HepG2 (cell line): ENCODE measurements at regions not wholly inside any gene's neighbourhood (a gene's known extent, or its start where the extent isn't known, plus 50 kb on each side); places are given as distances from the start of the nearest gene placed in this dataset.

ENCODE experiments used
- ATAC-seq: fragments of 200-7000 bp; cut with Tn5 transposase; 3 replicates; pipeline ENCODE4 v1.9.1; 2020; ENCODE audit warnings: mild to moderate bottlenecking, moderate library complexity
- BruUV-seq: library from RNA; stranded (reverse); fragments of 400-500 nt; replicated peaks from 2 replicates; lab custom pipeline; 2021; lab: Mats Ljungman, UMichigan
- CTCF ChIA-PET: fragments of 300-600 bp; formaldehyde crosslinking; extraction: SDS; loops from one replicate; lab custom pipeline; 2021; ENCODE audit warnings: low total read pairs, inconsistent platforms, low intra/inter-chr PET ratio; lab: Yijun Ruan, JAX
- POLR2A ChIA-PET: fragments of 350-600 bp; sonication (Branson Sonifier 250); formaldehyde crosslinking; loops from one replicate; lab custom pipeline; 2020; ENCODE audit warnings: antibody characterized with exemption, inconsistent platforms; lab: Yijun Ruan, JAX
- DNase-seq: peaks from one replicate; pipeline ENCODE4 v3.0.0-alpha.2; 2015; ENCODE audit warnings: low spot score
- FAIRE-seq: peaks from 3 replicates; lab custom pipeline; 2011; peaks lifted over from hg19 to GRCh38; lab: Jason Lieb, UNC
- H2AFZ ChIP-seq: one replicate; pipeline ENCODE4 v1.6.1; 2011; ENCODE audit warnings: low read length, inconsistent platforms
- H3K27ac ChIP-seq: fragments of 300-600 bp; 3 replicates; pipeline ENCODE4 v1.8.0; 2011; ENCODE audit warnings: mixed run types, mild to moderate bottlenecking, mixed read lengths, low read length, inconsistent platforms; ENCODE audit not compliant: insufficient read depth; ENCODE audit errors: extremely low read length
- H3K27me3 ChIP-seq, 2 experiments: fragments of 200-600 bp in 1 of 2; 2 replicates in 1 of 2; 3 replicates in 1 of 2; pipeline versions ENCODE4 v1.6.0 to v1.8.0; 2011; ENCODE audit warnings: low read length in 2 of 2, mild to moderate bottlenecking in 2 of 2, moderate library complexity in 2 of 2, inconsistent platforms in 1 of 2; ENCODE audit not compliant: insufficient read depth in 2 of 2, control insufficient read depth in 1 of 2
- H3K36me3 ChIP-seq, 2 experiments: fragments of 200-600 bp in 1 of 2; replicated peaks in 1 of 2; 2 replicates in 1 of 2; 3 replicates in 1 of 2; pipeline versions ENCODE4 v1.5.1 to v1.8.0; 2011; ENCODE audit warnings: low read length in 2 of 2, inconsistent platforms in 1 of 2; ENCODE audit not compliant: insufficient read depth in 2 of 2, control insufficient read depth in 1 of 2
- H3K4me1 ChIP-seq: 2 replicates; pipeline ENCODE4 v1.5.1; 2012; ENCODE audit warnings: low read length, inconsistent platforms; ENCODE audit not compliant: insufficient read depth
- H3K4me2 ChIP-seq: 2 replicates; pipeline ENCODE4 v1.6.0; 2011; ENCODE audit warnings: low read depth, low read length, inconsistent platforms
- H3K4me3 ChIP-seq, 3 experiments: fragments of 200-600 bp in 1 of 3; sonication (generic), shearing (Covaris generic) in 1 of 3; replicated peaks in 1 of 3; 2 replicates each; pipeline ENCODE4 v1.5.1; 2011 to 2016; ENCODE audit warnings: low read length in 3 of 3, inconsistent platforms in 2 of 3, low read depth in 2 of 3, mild to moderate bottlenecking in 2 of 3, control low read depth in 1 of 3, mixed read lengths in 1 of 3; ENCODE audit not compliant: insufficient read depth in 1 of 3
- H3K79me2 ChIP-seq: one replicate; pipeline ENCODE4 v1.6.1; 2011; ENCODE audit warnings: low read length, inconsistent platforms; ENCODE audit not compliant: insufficient read depth
- H3K9ac ChIP-seq: 2 replicates; pipeline ENCODE4 v1.6.0; 2011; ENCODE audit warnings: mild to moderate bottlenecking, low read depth, low read length, inconsistent platforms; ENCODE audit not compliant: insufficient read depth
- H3K9me3 ChIP-seq: 2 replicates; pipeline ENCODE4 v1.5.1; 2012; ENCODE audit warnings: mild to moderate bottlenecking, low read length
- H4K20me1 ChIP-seq: 2 replicates; pipeline ENCODE4 v1.6.0; 2011; ENCODE audit warnings: inconsistent platforms, mild to moderate bottlenecking, low read length, moderate library complexity; ENCODE audit not compliant: insufficient read depth
- GZF1 ChIP-seq: sonication (generic); formaldehyde crosslinking; IDR thresholded peaks from 2 replicates; pipeline ENCODE4 v1.5.1; 2020; ENCODE audit warnings: mild to moderate bottlenecking, missing genetic modification reagents
- ISL2 ChIP-seq: sonication (generic); formaldehyde crosslinking; IDR thresholded peaks from 2 replicates; pipeline ENCODE4 v1.5.0; 2020; ENCODE audit warnings: missing genetic modification reagents
- MEIS2 ChIP-seq: sonication (generic); formaldehyde crosslinking; IDR thresholded peaks from 2 replicates; pipeline ENCODE4 v1.9.0; 2021; ENCODE audit warnings: mild to moderate bottlenecking, missing genetic modification reagents
- PCBP2 ChIP-seq: fragments of 200-400 bp; formaldehyde crosslinking; optimal IDR thresholded peaks from 2 replicates; pipeline ENCODE3; 2018; ENCODE audit warnings: low read length, low read depth; ENCODE audit not compliant: poor library complexity, severe bottlenecking
- PHF20 ChIP-seq: sonication (generic); formaldehyde crosslinking; IDR thresholded peaks from 2 replicates; pipeline ENCODE4 v1.5.0; 2020; ENCODE audit warnings: mild to moderate bottlenecking, missing genetic modification reagents
- PTBP1 ChIP-seq: fragments of 200-400 bp; formaldehyde crosslinking; IDR thresholded peaks from 2 replicates; pipeline ENCODE4 v1.6.1; 2018; ENCODE audit warnings: low read length, low read depth; ENCODE audit not compliant: poor library complexity, severe bottlenecking
- SOX13 ChIP-seq, 3 experiments: fragments of 450-650 bp in 1 of 3; sonication (generic) in 1 of 3; formaldehyde crosslinking in 1 of 3; IDR thresholded peaks in 2 of 3; conservative IDR thresholded peaks in 1 of 3; 2 replicates each; pipeline versions ENCODE4 v1.5.0 to v1.6.1; 2016 to 2020; ENCODE audit warnings: antibody characterized with exemption in 1 of 3, mild to moderate bottlenecking in 1 of 3, missing compliant biosample characterization in 1 of 3, missing genetic modification reagents in 1 of 3, moderate library complexity in 1 of 3
- ZNF329 ChIP-seq: sonication (generic); formaldehyde crosslinking; IDR thresholded peaks from 2 replicates; pipeline ENCODE4 v1.9.0; 2021; ENCODE audit warnings: low read depth, mild to moderate bottlenecking, missing genetic modification reagents
- ZNF460 ChIP-seq: sonication (generic); formaldehyde crosslinking; IDR thresholded peaks from 2 replicates; pipeline ENCODE4 v1.5.1; 2020; ENCODE audit warnings: missing genetic modification reagents, mild to moderate bottlenecking, borderline replicate concordance
- ZNF678 ChIP-seq: sonication (generic); formaldehyde crosslinking; IDR thresholded peaks from 2 replicates; pipeline ENCODE4 v1.4.0; 2020; ENCODE audit warnings: mild to moderate bottlenecking, missing genetic modification reagents
- ZNF7 ChIP-seq: IDR thresholded peaks from 2 replicates; pipeline ENCODE4 v1.6.1; 2016; ENCODE audit warnings: missing biosample characterization, missing genetic modification reagents
- ZSCAN22 ChIP-seq: sonication (generic); formaldehyde crosslinking; IDR thresholded peaks from 2 replicates; pipeline ENCODE4 v1.4.0; 2020; ENCODE audit warnings: mild to moderate bottlenecking, missing genetic modification reagents
- WGBS: methylation state at CpG from one replicate; pipeline ENCODE4 v1.1.6; 2017; ENCODE audit warnings: low lambda C conversion rate; 5-methylcytosine and 5-hydroxymethylcytosine counted together
- in situ Hi-C: cut with HindIII; loops from 2 replicates; pipeline ENCODE4 v1.10.0; 2017; ENCODE audit warnings: low pct_unique_long_range_greater_than_20kb; ENCODE audit not compliant: extremely low pct_ligation_motif_present
- intact Hi-C: fragments of 100-400 bp; cut with micrococcal nuclease; formaldehyde crosslinking; loops from one replicate; pipeline ENCODE4 v1.10.0; 2022; ENCODE audit not compliant: unreplicated experiment
- TF ChIP-seq, protein P1 (sequence below): sonication (generic); formaldehyde crosslinking; IDR thresholded peaks from 2 replicates; pipeline ENCODE4 v1.5.0; 2020; ENCODE audit warnings: mild to moderate bottlenecking, low read depth, missing genetic modification reagents, borderline replicate concordance
- TF ChIP-seq, protein P2 (sequence below), 2 experiments: sonication (generic) in 1 of 2; formaldehyde crosslinking in 1 of 2; IDR thresholded peaks; 2 replicates each; pipeline versions ENCODE4 v1.4.0 to v1.6.1; 2018 to 2020; ENCODE audit warnings: missing genetic modification reagents in 2 of 2, borderline replicate concordance in 1 of 2, low read depth in 1 of 2, mild to moderate bottlenecking in 1 of 2, missing biosample characterization in 1 of 2

DNA sequence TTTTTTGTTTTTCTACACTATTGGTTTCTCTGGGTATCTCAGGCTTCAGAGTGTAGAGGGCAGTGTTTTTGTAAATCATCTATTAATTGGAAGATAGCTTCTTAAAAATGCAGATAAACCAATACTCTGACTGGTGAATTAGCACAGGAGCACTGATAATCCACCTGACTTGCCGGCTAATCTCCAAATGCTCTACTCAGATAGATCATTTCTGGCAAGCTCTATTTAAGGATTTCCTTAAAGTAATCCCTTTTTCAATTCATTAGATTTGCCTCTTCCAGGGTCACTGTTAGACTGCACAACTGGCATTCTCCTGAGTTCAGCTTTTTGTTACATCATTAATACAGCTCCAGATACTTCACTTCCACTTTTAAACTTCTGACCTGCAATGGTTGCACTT is 1390.3 kb upstream of the NUDT12 start:
- no peak for DNase-seq
- Histone ChIP-seq H3K27ac (no peak overlapping the region), H3K79me2 (no peaks in the 10 kb centered on the region), H3K36me3 (no peaks in the 10 kb centered on the region), H3K4me1 (no peaks in the 10 kb centered on the region), H3K9me3 (no peaks in the 10 kb centered on the region), H3K4me2 (no peak overlapping the region), H3K27me3 (no peaks in the 10 kb centered on the region), H4K20me1 (no peaks in the 10 kb centered on the region), H3K4me3 (no peak overlapping the region), H3K9ac (no peak overlapping the region), H2AFZ (no peak overlapping the region)
- 64% methylated on average over 1 of the region's 1 CpG for WGBS
- POLR2A ChIA-PET, result no interaction called here
- in situ Hi-C loops (no loop called here), intact Hi-C loops (no loop called here)
- TF ChIP-seq GZF1 (CRISPR knock-in tag) (no peak), PCBP2 (no peak)
- no peak for FAIRE-seq
- no peak for ATAC-seq
- no TSS peak for BruUV-seq
- CTCF ChIA-PET, result no interaction called here

DNA sequence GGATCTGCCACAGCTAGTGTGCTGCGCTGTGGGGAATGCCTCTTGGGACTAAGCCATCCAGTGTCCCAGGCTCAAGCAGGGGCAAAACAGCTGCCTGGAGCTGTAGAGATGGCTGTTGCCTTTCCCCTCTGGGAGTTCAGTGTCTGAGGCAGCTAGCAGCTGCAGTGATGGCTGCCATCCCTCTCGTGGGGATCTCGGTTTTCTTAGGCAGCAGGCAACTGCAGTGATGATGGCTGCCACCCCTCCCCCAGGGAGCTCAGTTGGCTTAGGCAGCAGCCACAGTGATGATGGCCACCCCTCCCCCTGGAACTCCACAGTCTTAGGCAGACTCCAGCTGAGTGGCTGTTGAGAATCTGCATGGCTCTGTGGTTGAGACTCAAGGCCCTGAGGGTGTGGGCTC is 1389.2 kb upstream of the NUDT12 start:
- no peak for TF ChIP-seq ZSCAN22 (CRISPR knock-in tag)
- TF ChIP-seq ISL2 (CRISPR knock-in tag), result no peak
- TF ChIP-seq ZNF460 (CRISPR knock-in tag), result no peak
- TF ChIP-seq MEIS2 (CRISPR knock-in tag), result no peak
- TF ChIP-seq SOX13 (IDR thresholded peaks at IDR 0.05), result no peak
- TF ChIP-seq SOX13 (CRISPR knock-in tag; conservative IDR thresholded peaks at IDR 0.05 in 1 of 2, IDR thresholded peaks at IDR 0.05 in 1 of 2), result no peak
- TF ChIP-seq ZNF678 (CRISPR knock-in tag), result no peak
- no peak for TF ChIP-seq ZNF7
- TF ChIP-seq, protein P1, sequence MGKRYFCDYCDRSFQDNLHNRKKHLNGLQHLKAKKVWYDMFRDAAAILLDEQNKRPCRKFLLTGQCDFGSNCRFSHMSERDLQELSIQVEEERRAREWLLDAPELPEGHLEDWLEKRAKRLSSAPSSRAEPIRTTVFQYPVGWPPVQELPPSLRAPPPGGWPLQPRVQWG (CRISPR knock-in tag), result no peak
- TF ChIP-seq PTBP1, result no peak
- TF ChIP-seq ZNF329 (CRISPR knock-in tag), result no peak
- TF ChIP-seq, protein P2, sequence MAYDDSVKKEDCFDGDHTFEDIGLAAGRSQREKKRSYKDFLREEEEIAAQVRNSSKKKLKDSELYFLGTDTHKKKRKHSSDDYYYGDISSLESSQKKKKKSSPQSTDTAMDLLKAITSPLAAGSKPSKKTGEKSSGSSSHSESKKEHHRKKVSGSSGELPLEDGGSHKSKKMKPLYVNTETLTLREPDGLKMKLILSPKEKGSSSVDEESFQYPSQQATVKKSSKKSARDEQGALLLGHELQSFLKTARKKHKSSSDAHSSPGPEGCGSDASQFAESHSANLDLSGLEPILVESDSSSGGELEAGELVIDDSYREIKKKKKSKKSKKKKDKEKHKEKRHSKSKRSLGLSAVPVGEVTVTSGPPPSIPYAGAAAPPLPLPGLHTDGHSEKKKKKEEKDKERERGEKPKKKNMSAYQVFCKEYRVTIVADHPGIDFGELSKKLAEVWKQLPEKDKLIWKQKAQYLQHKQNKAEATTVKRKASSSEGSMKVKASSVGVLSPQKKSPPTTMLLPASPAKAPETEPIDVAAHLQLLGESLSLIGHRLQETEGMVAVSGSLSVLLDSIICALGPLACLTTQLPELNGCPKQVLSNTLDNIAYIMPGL (CRISPR knock-in tag; IDR thresholded peaks at IDR 0.05; ENCODE audit: borderline replicate concordance in 1 of 2, low read depth in 1 of 2), result no peak
- no peak for TF ChIP-seq PHF20 (CRISPR knock-in tag)
- Histone ChIP-seq H3K4me1 (no peaks in the 10 kb centered on the region), H3K27ac (no peak overlapping the region), H3K4me2 (no peak overlapping the region), H3K27me3 (no peaks in the 10 kb centered on the region), H3K9me3 (no peaks in the 10 kb centered on the region), H3K9ac (no peak overlapping the region), H2AFZ (no peak overlapping the region), H3K36me3 (no peaks in the 10 kb centered on the region), H4K20me1 (no peaks in the 10 kb centered on the region), H3K4me3 (no peak overlapping the region), H3K79me2 (no peaks in the 10 kb centered on the region)
- in situ Hi-C loops, result no loop called here
- DNase-seq, result no peak
- intact Hi-C loops, result no loop called here
- CTCF ChIA-PET, result no interaction called here
- POLR2A ChIA-PET, result no interaction called here
- no peak for FAIRE-seq
- WGBS, result 14% methylated on average over 1 of the region's 3 CpGs
- ATAC-seq, result no peak
- BruUV-seq, result no TSS peak
